HCT116 (cell line): ENCODE measurements at regions not wholly inside any gene's neighbourhood (a gene's known extent, or its start where the extent isn't known, plus 50 kb on each side); places are given as distances from the start of the nearest gene placed in this dataset.
A peak's percentile ranks its signal among the peaks of the same experiment; 100 is the strongest.

ENCODE experiments used
- ATAC-seq: fragments of 200-7000 bp; cut with Tn5 transposase; 2 replicates; pipeline ENCODE4 v1.9.1; 2020; ENCODE audit warnings: mild to moderate bottlenecking, moderate library complexity
- BruUV-seq: library from RNA; stranded (reverse); fragments of 400-500 nt; replicated peaks from 2 replicates; lab custom pipeline; 2021; lab: Mats Ljungman, UMichigan
- CTCF ChIA-PET: fragments of 300-600 bp; sonication (Branson Sonifier 250); formaldehyde crosslinking; loops from one replicate; lab custom pipeline; 2021; ENCODE audit warnings: antibody characterized with exemption; lab: Charles Lee
- POLR2A ChIA-PET: fragments of 300-600, 350-600 bp; sonication (Branson Sonifier 250); formaldehyde crosslinking; loops from one replicate; lab custom pipeline; 2021; ENCODE audit warnings: antibody characterized with exemption; lab: Charles Lee
- RAD21 ChIA-PET, 2 experiments: fragments of 300-600 bp; sonication (Branson Sonifier 250); formaldehyde crosslinking; loops; one replicate each; lab custom pipeline; 2023; ENCODE audit warnings: low total read pairs in 2 of 2; ENCODE audit not compliant: uncharacterized antibody in 2 of 2, unreplicated experiment in 2 of 2, low non-redundant PET in 1 of 2; lab: Charles Lee
- DNase-seq: peaks from one replicate; pipeline ENCODE4 v3.0.0-alpha.2; 2010; ENCODE audit warnings: low read depth, low spot score
- H2AFZ ChIP-seq: fragments of 200-600 bp; shearing (Covaris generic), sonication (generic); 2 replicates; pipeline ENCODE4 v1.6.1; 2017; ENCODE audit warnings: low read depth, mixed run types, mixed read lengths, antibody characterized with exemption, low read length; ENCODE audit not compliant: poor library complexity, severe bottlenecking
- H3K27ac ChIP-seq: 2 replicates; pipeline ENCODE4 v1.5.1; 2012; ENCODE audit warnings: low read depth, low read length
- H3K27me3 ChIP-seq: fragments of 200-600 bp; sonication (generic); 2 replicates; pipeline ENCODE4 v1.6.1; 2016; ENCODE audit warnings: mixed run types, low read length, mixed read lengths; ENCODE audit not compliant: insufficient read depth
- H3K36me3 ChIP-seq, 2 experiments: fragments of 200-500 bp in 1 of 2; fragments of 200-600 bp in 1 of 2; sonication (Bioruptor generic) in 1 of 2; sonication (generic) in 1 of 2; 2 replicates each; pipeline versions ENCODE4 v1.5.1 to v1.6.1; 2014 to 2016; ENCODE audit warnings: low read length in 2 of 2, inconsistent platforms in 1 of 2, mixed read lengths in 1 of 2, mixed run types in 1 of 2; ENCODE audit not compliant: insufficient read depth in 2 of 2, control insufficient read depth in 1 of 2
- H3K4me1 ChIP-seq, 2 experiments: fragments of 200-600 bp in 1 of 2; sonication (generic) in 1 of 2; 2 replicates each; pipeline versions ENCODE4 v1.5.1 to v1.6.1; 2012 to 2017; ENCODE audit warnings: low read length in 2 of 2, inconsistent platforms in 1 of 2, mild to moderate bottlenecking in 1 of 2, mixed read lengths in 1 of 2, mixed run types in 1 of 2, moderate library complexity in 1 of 2; ENCODE audit not compliant: insufficient read depth in 2 of 2, control insufficient read depth in 1 of 2
- H3K4me2 ChIP-seq: fragments of 200-600 bp; sonication (generic); 2 replicates; pipeline ENCODE4 v1.6.1; 2017; ENCODE audit warnings: mixed run types, low read length, mixed read lengths
- H3K4me3 ChIP-seq, 2 experiments: fragments of 200-600 bp in 1 of 2; sonication (generic) in 1 of 2; replicated peaks in 1 of 2; 2 replicates each; pipeline ENCODE4 v1.5.1; 2011 to 2016; ENCODE audit warnings: low read length in 2 of 2, control low read depth in 1 of 2, low read depth in 1 of 2, mild to moderate bottlenecking in 1 of 2, mixed read lengths in 1 of 2, mixed run types in 1 of 2
- H3K79me2 ChIP-seq: fragments of 200-600 bp; sonication (generic); 2 replicates; pipeline ENCODE4 v1.6.1; 2017; ENCODE audit warnings: mild to moderate bottlenecking, mixed run types, low read length, moderate library complexity, mixed read lengths; ENCODE audit not compliant: insufficient read depth
- H3K9ac ChIP-seq: fragments of 200-600 bp; sonication (generic); 2 replicates; pipeline ENCODE4 v1.6.1; 2016; ENCODE audit warnings: low read length, mixed read lengths
- H3K9me2 ChIP-seq: fragments of 200-600 bp; sonication (generic), shearing (Covaris generic); 2 replicates; pipeline ENCODE4 v1.6.1; 2017; ENCODE audit warnings: mixed run types, mild to moderate bottlenecking, moderate library complexity; ENCODE audit not compliant: insufficient read depth
- H3K9me3 ChIP-seq, 2 experiments: fragments of 200-500 bp in 1 of 2; fragments of 200-600 bp in 1 of 2; sonication (Bioruptor generic) in 1 of 2; sonication (generic) in 1 of 2; 2 replicates each; pipeline ENCODE4 v1.6.1; 2014 to 2017; ENCODE audit warnings: low read length in 2 of 2, mixed read lengths in 2 of 2, inconsistent platforms in 1 of 2, low read depth in 1 of 2, mild to moderate bottlenecking in 1 of 2, mixed run types in 1 of 2, moderate library complexity in 1 of 2; ENCODE audit not compliant: control insufficient read depth in 1 of 2, insufficient read depth in 1 of 2
- H4K20me1 ChIP-seq: fragments of 200-600 bp; sonication (generic), shearing (Covaris generic); 2 replicates; pipeline ENCODE4 v1.6.1; 2017; ENCODE audit warnings: mixed run types, mild to moderate bottlenecking, moderate library complexity; ENCODE audit not compliant: insufficient read depth
- CBX3 ChIP-seq: IDR thresholded peaks from 2 replicates; pipeline ENCODE4 v1.6.1; 2012; ENCODE audit warnings: low read depth
- EGR1 ChIP-seq: IDR thresholded peaks from 2 replicates; pipeline ENCODE4 v1.6.1; 2012; ENCODE audit warnings: low read depth
- EZH2phosphoT487 ChIP-seq: fragments of 200-600 bp; IDR thresholded peaks from 2 replicates; pipeline ENCODE4 v1.6.1; 2018; ENCODE audit warnings: antibody characterized with exemption, borderline replicate concordance
- JUND ChIP-seq: IDR thresholded peaks from 2 replicates; pipeline ENCODE4 v1.6.1; 2012
- POLR2A ChIP-seq: IDR thresholded peaks from 2 replicates; pipeline ENCODE4 v1.7.0; 2011; ENCODE audit warnings: borderline replicate concordance; ENCODE audit not compliant: insufficient read depth, insufficient read length; ENCODE audit errors: extremely low read depth
- POLR2AphosphoS5 ChIP-seq: IDR thresholded peaks from 2 replicates; pipeline ENCODE4 v1.6.1; 2011; ENCODE audit warnings: mild to moderate bottlenecking, low read depth, low read length, moderate library complexity
- RAD21 ChIP-seq: IDR thresholded peaks from 2 replicates; pipeline ENCODE4 v1.6.1; 2012; ENCODE audit warnings: low read depth, mild to moderate bottlenecking
- SP1 ChIP-seq: IDR thresholded peaks from 2 replicates; pipeline ENCODE4 v1.6.1; 2012; ENCODE audit warnings: low read depth
- TCF7L2 ChIP-seq: IDR thresholded peaks from 2 replicates; pipeline ENCODE4 v1.7.0; 2011; ENCODE audit warnings: borderline replicate concordance, inconsistent platforms; ENCODE audit not compliant: insufficient read depth, insufficient read length; ENCODE audit errors: extremely low read depth
- YY1 ChIP-seq: IDR thresholded peaks from 2 replicates; pipeline ENCODE4 v1.6.1; 2011; ENCODE audit warnings: low read length, low read depth, moderate library complexity, mild to moderate bottlenecking; ENCODE audit not compliant: insufficient replicate concordance; ENCODE audit errors: extremely low read depth
- ZNF274 ChIP-seq: fragments of 200-500 bp; sonication (Bioruptor generic); IDR thresholded peaks from 2 replicates; pipeline ENCODE4 v1.6.1; 2014; ENCODE audit warnings: mild to moderate bottlenecking, low read depth, low read length, inconsistent platforms
- intact Hi-C: fragments of 100-400 bp; cut with micrococcal nuclease; formaldehyde crosslinking; loops from 2 replicates; pipeline ENCODE4 v1.10.0; 2022
- TF ChIP-seq, protein P1 (sequence below): IDR thresholded peaks from 2 replicates; pipeline ENCODE4 v1.6.1; 2012; ENCODE audit warnings: low read depth
- TF ChIP-seq, protein P2 (sequence below): IDR thresholded peaks from 2 replicates; pipeline ENCODE4 v1.6.1; 2011; ENCODE audit warnings: mild to moderate bottlenecking, low read length, moderate library complexity; ENCODE audit not compliant: insufficient replicate concordance; ENCODE audit errors: extremely low read depth
- TF ChIP-seq, protein P3 (sequence below): IDR thresholded peaks from 2 replicates; pipeline ENCODE4 v1.6.1; 2012

DNA sequence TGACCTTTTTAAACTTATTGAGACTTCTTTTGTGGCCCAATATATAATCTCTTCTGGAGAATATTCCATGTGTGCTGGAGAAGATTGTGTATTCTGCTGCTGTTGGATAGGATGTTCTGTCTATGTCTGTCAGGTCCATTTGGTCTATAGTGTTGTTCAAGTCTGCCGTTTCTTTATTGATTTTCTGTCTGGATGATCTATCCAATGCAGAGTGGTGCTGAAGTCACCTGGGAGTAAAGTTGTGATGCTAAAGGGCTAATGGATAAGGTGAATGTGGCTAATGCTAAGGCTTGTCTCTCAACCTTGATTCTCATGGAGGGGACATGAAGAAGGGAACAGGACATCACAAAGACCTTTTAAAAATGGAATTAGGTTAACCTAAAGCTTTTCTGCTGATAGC, 72.0 kb upstream of the AP1S2 start:
- no peak overlapping the region for H2AFZ ChIP-seq
- no peaks in the 10 kb centered on the region for H3K36me3 ChIP-seq
- H3K4me3 ChIP-seq, result no peak overlapping the region
- intact Hi-C loops, result no loop called here
- no peak overlapping the region for H3K9ac ChIP-seq
- RAD21 ChIA-PET, result no interaction called here
- no peaks in the 10 kb centered on the region for H3K9me2 ChIP-seq
- no peaks in the 10 kb centered on the region for H3K27me3 ChIP-seq
- no peak for DNase-seq
- no peaks in the 10 kb centered on the region for H3K79me2 ChIP-seq
- no peak overlapping the region for H3K4me2 ChIP-seq
- POLR2A ChIA-PET, result no interaction called here
- CTCF ChIA-PET, result no interaction called here
- ATAC-seq, result no peak
- H3K27ac ChIP-seq, result no peak overlapping the region
- TF ChIP-seq, protein P1, sequence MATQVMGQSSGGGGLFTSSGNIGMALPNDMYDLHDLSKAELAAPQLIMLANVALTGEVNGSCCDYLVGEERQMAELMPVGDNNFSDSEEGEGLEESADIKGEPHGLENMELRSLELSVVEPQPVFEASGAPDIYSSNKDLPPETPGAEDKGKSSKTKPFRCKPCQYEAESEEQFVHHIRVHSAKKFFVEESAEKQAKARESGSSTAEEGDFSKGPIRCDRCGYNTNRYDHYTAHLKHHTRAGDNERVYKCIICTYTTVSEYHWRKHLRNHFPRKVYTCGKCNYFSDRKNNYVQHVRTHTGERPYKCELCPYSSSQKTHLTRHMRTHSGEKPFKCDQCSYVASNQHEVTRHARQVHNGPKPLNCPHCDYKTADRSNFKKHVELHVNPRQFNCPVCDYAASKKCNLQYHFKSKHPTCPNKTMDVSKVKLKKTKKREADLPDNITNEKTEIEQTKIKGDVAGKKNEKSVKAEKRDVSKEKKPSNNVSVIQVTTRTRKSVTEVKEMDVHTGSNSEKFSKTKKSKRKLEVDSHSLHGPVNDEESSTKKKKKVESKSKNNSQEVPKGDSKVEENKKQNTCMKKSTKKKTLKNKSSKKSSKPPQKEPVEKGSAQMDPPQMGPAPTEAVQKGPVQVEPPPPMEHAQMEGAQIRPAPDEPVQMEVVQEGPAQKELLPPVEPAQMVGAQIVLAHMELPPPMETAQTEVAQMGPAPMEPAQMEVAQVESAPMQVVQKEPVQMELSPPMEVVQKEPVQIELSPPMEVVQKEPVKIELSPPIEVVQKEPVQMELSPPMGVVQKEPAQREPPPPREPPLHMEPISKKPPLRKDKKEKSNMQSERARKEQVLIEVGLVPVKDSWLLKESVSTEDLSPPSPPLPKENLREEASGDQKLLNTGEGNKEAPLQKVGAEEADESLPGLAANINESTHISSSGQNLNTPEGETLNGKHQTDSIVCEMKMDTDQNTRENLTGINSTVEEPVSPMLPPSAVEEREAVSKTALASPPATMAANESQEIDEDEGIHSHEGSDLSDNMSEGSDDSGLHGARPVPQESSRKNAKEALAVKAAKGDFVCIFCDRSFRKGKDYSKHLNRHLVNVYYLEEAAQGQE, result peak; percentile 4; the same call in 1 of the 2 replicates
- no peak for TF ChIP-seq CBX3
- TF ChIP-seq, all 23 proteins: peak for 1
- Histone ChIP-seq H3K4me1 (no peaks in the 10 kb centered on the region), H3K9me3 (no peaks in the 10 kb centered on the region), H4K20me1 (no peaks in the 10 kb centered on the region)
- BruUV-seq, result no TSS peak

DNA sequence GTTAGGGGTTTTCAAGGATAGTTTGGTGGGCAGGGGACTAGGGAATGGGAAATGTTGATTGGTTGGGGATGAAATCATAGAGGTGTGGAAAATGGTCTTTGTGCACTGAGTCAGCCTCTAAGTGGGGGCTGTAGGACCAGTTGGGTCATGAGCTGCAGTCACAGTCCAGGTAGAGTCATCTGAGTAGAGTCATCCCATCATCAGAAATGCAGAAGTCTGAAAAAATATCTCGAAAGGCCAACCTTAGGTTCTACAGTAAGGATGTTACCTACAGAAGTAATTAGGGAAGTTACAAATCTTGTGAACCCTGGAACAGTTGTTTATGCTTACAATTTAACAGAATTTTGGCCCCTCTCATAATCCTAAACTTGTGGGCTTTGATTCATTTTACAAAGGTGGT, 63.4 kb upstream of the AP1S2 start:
- Histone ChIP-seq H3K27ac (no peak overlapping the region), H3K9me2 (no peaks in the 10 kb centered on the region), H3K79me2 (no peaks in the 10 kb centered on the region), H3K4me1 (no peaks in the 10 kb centered on the region), H3K27me3 (no peaks in the 10 kb centered on the region), H3K36me3 (no peaks in the 10 kb centered on the region), H3K4me2 (no peak overlapping the region), H3K4me3 (no peak overlapping the region), H2AFZ (no peak overlapping the region), H3K9me3 (no peaks in the 10 kb centered on the region), H3K9ac (no peak overlapping the region), H4K20me1 (no peaks in the 10 kb centered on the region)
- ChIA-PET POLR2A (no interaction called here), RAD21 (no interaction called here), CTCF (no interaction called here)
- intact Hi-C loops, result no loop called here
- DNase-seq (no peak), ATAC-seq (no peak)
- no TSS peak for BruUV-seq
- TF ChIP-seq, protein P2, sequence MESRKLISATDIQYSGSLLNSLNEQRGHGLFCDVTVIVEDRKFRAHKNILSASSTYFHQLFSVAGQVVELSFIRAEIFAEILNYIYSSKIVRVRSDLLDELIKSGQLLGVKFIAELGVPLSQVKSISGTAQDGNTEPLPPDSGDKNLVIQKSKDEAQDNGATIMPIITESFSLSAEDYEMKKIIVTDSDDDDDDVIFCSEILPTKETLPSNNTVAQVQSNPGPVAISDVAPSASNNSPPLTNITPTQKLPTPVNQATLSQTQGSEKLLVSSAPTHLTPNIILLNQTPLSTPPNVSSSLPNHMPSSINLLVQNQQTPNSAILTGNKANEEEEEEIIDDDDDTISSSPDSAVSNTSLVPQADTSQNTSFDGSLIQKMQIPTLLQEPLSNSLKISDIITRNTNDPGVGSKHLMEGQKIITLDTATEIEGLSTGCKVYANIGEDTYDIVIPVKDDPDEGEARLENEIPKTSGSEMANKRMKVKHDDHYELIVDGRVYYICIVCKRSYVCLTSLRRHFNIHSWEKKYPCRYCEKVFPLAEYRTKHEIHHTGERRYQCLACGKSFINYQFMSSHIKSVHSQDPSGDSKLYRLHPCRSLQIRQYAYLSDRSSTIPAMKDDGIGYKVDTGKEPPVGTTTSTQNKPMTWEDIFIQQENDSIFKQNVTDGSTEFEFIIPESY, result no peak
- TF ChIP-seq JUND, result no peak
- no peak for TF ChIP-seq EZH2phosphoT487
- TF ChIP-seq TCF7L2, result no peak
- no peak for TF ChIP-seq YY1
- no peak for TF ChIP-seq POLR2A
- TF ChIP-seq, protein P3, sequence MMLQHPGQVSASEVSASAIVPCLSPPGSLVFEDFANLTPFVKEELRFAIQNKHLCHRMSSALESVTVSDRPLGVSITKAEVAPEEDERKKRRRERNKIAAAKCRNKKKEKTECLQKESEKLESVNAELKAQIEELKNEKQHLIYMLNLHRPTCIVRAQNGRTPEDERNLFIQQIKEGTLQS, result no peak
- no peak for TF ChIP-seq POLR2AphosphoS5
- no peak for TF ChIP-seq ZNF274
- TF ChIP-seq SP1, result no peak
- TF ChIP-seq EGR1, result no peak
- TF ChIP-seq RAD21, result no peak
